K562 (cell line): ENCODE measurements at regions not wholly inside any gene's neighbourhood (a gene's known extent, or its start where the extent isn't known, plus 50 kb on each side); places are given as distances from the start of the nearest gene placed in this dataset.

ENCODE experiments used
- ATAC-seq: fragments of 200-7000 bp; cut with Tn5 transposase; 3 replicates; pipeline ENCODE4 v1.9.1; 2020; ENCODE audit warnings: moderate library complexity
- BruUV-seq: library from RNA; stranded (reverse); fragments of 400-500 nt; replicated peaks from 2 replicates; lab custom pipeline; 2021; lab: Mats Ljungman, UMichigan
- CTCF ChIA-PET: fragments of 300-600 bp; formaldehyde crosslinking; extraction: SDS; loops from one replicate; lab custom pipeline; 2021; ENCODE audit warnings: low intra/inter-chr PET ratio; lab: Yijun Ruan, JAX
- POLR2A ChIA-PET: fragments of 300-600, 350-650 bp; sonication (Branson Sonifier 250); formaldehyde crosslinking; extraction: SDS; loops from one replicate; lab custom pipeline; 2021; ENCODE audit warnings: antibody characterized with exemption, inconsistent platforms; lab: Yijun Ruan, JAX
- DNase-seq, 4 experiments: peaks; one replicate each; pipeline versions ENCODE4 v3.0.0 to v3.0.0-alpha.2; 2011 to 2018; ENCODE audit warnings: low spot score in 3 of 4, mixed read lengths in 3 of 4; ENCODE audit errors: extremely low read depth in 1 of 4
- FAIRE-seq: peaks from 2 replicates; lab custom pipeline; 2011; peaks lifted over from hg19 to GRCh38; lab: Jason Lieb, UNC
- H2AFZ ChIP-seq: 2 replicates; pipeline ENCODE4 v1.6.0; 2011; ENCODE audit warnings: low read depth, low read length, control low read depth, inconsistent platforms
- H3K27ac ChIP-seq: fragments of 200-600 bp; 3 replicates; pipeline ENCODE4 v1.8.0; 2011; ENCODE audit warnings: low read depth, mild to moderate bottlenecking, control low read depth, inconsistent platforms, low read length, moderate library complexity, mixed read lengths; ENCODE audit errors: extremely low read depth
- H3K27me3 ChIP-seq, 2 experiments: fragments of 300-600 bp in 1 of 2; 2 replicates in 1 of 2; 3 replicates in 1 of 2; pipeline versions ENCODE4 v1.6.0 to v1.8.0; 2011; ENCODE audit warnings: inconsistent platforms in 2 of 2, low read length in 2 of 2, mild to moderate bottlenecking in 1 of 2, mixed read lengths in 1 of 2, moderate library complexity in 1 of 2; ENCODE audit not compliant: control insufficient read depth in 2 of 2, insufficient read depth in 2 of 2
- H3K36me3 ChIP-seq: fragments of 300-600 bp; 3 replicates; pipeline ENCODE4 v1.8.0; 2011; ENCODE audit warnings: mild to moderate bottlenecking, low read length, inconsistent platforms; ENCODE audit not compliant: control insufficient read depth, insufficient read depth
- H3K4me1 ChIP-seq, 2 experiments: fragments of 200-600 bp in 1 of 2; replicated peaks in 1 of 2; 2 replicates in 1 of 2; 3 replicates in 1 of 2; pipeline versions ENCODE4 v1.5.1 to v1.8.0; 2011; ENCODE audit warnings: inconsistent platforms in 2 of 2, low read length in 2 of 2, mild to moderate bottlenecking in 1 of 2, mixed read lengths in 1 of 2, moderate library complexity in 1 of 2; ENCODE audit not compliant: control insufficient read depth in 2 of 2, insufficient read depth in 2 of 2
- H3K4me2 ChIP-seq: 2 replicates; pipeline ENCODE4 v1.6.1; 2011; ENCODE audit warnings: low read length, control low read depth, inconsistent platforms, mixed read lengths; ENCODE audit not compliant: insufficient read depth
- H3K4me3 ChIP-seq: fragments of 200-600 bp; sonication (generic), shearing (Covaris generic); 2 replicates; pipeline ENCODE4 v1.5.1; 2016; ENCODE audit warnings: control low read depth, inconsistent platforms
- H3K79me2 ChIP-seq: fragments of 200-600 bp; 3 replicates; pipeline ENCODE4 v1.8.0; 2011; ENCODE audit warnings: low read length, inconsistent platforms; ENCODE audit not compliant: control insufficient read depth, insufficient read depth
- H3K9ac ChIP-seq, 2 experiments: 2 replicates each; pipeline versions ENCODE4 v1.6.0 to v1.6.1; 2011; ENCODE audit warnings: low read depth in 2 of 2, low read length in 2 of 2, control low read depth in 1 of 2, inconsistent platforms in 1 of 2, mild to moderate bottlenecking in 1 of 2, mixed read lengths in 1 of 2; ENCODE audit not compliant: insufficient read depth in 1 of 2
- H3K9me1 ChIP-seq: one replicate; pipeline ENCODE4 v1.6.0; 2011; ENCODE audit warnings: inconsistent platforms, mild to moderate bottlenecking, low read length, moderate library complexity; ENCODE audit not compliant: control insufficient read depth, insufficient read depth
- H3K9me3 ChIP-seq: replicated peaks from 2 replicates; pipeline ENCODE4 v1.5.1; 2011; ENCODE audit warnings: low read depth, low read length, inconsistent platforms; ENCODE audit not compliant: control insufficient read depth, insufficient read depth
- H4K20me1 ChIP-seq: replicated peaks from 2 replicates; pipeline ENCODE4 v1.6.1; 2011; ENCODE audit warnings: low read length, inconsistent platforms, mixed read lengths; ENCODE audit not compliant: control insufficient read depth, insufficient read depth
- ARNT ChIP-seq, 2 experiments: fragments of 450-650 bp; IDR thresholded peaks; 2 replicates each; pipeline ENCODE4 v1.6.1; 2016; ENCODE audit warnings: mild to moderate bottlenecking in 1 of 2
- HMG20A ChIP-seq: fragments of 450-650 bp; formaldehyde crosslinking; conservative IDR thresholded peaks from 2 replicates; pipeline ENCODE4 v1.4.0; 2020; ENCODE audit warnings: mild to moderate bottlenecking, mixed read lengths
- NKRF ChIP-seq: fragments of 450-650 bp; IDR thresholded peaks from 2 replicates; pipeline ENCODE4 v1.6.1; 2016; ENCODE audit warnings: borderline replicate concordance
- NONO ChIP-seq, 2 experiments: fragments of 200-400 bp in 1 of 2; fragments of 450-650 bp in 1 of 2; formaldehyde crosslinking in 1 of 2; IDR thresholded peaks; 2 replicates each; pipeline ENCODE4 v1.6.1; 2017; ENCODE audit warnings: low read depth in 2 of 2, mild to moderate bottlenecking in 2 of 2, moderate library complexity in 2 of 2, low read length in 1 of 2
- PML ChIP-seq: IDR thresholded peaks from 2 replicates; pipeline ENCODE4 v1.6.1; 2012; ENCODE audit warnings: low read length, inconsistent platforms
- POLR2AphosphoS5 ChIP-seq: IDR thresholded peaks from 2 replicates; pipeline ENCODE4 v1.6.1; 2011; ENCODE audit warnings: mild to moderate bottlenecking, low read depth, low read length, moderate library complexity; ENCODE audit not compliant: control insufficient read depth, insufficient read depth
- PRPF4 ChIP-seq: fragments of 200-400 bp; formaldehyde crosslinking; IDR thresholded peaks from one replicate; pipeline ENCODE4 v1.6.1; 2017; ENCODE audit warnings: low read length, low read depth, mild to moderate bottlenecking; ENCODE audit not compliant: insufficient read depth, poor library complexity, severe bottlenecking
- RFX1 ChIP-seq: fragments of 450-650 bp; IDR thresholded peaks from 2 replicates; pipeline ENCODE4 v1.6.1; 2016; ENCODE audit warnings: mild to moderate bottlenecking, moderate library complexity
- SIX5 ChIP-seq, 2 experiments: IDR thresholded peaks; 2 replicates each; pipeline ENCODE4 v1.6.1; 2011; ENCODE audit warnings: low read length in 2 of 2, borderline replicate concordance in 1 of 2, low read depth in 1 of 2, mild to moderate bottlenecking in 1 of 2, moderate library complexity in 1 of 2; ENCODE audit not compliant: insufficient read depth in 1 of 2
- SMAD3 ChIP-seq: fragments of 450-650 bp; formaldehyde crosslinking; conservative IDR thresholded peaks from 2 replicates; pipeline ENCODE4 v1.4.0; 2020; ENCODE audit warnings: mild to moderate bottlenecking
- STAG1 ChIP-seq: sonication (generic); formaldehyde crosslinking; IDR thresholded peaks from 2 replicates; pipeline ENCODE4 v1.5.0; 2020; ENCODE audit warnings: missing genetic modification reagents, borderline replicate concordance
- ZEB2 ChIP-seq: fragments of 450-650 bp; IDR thresholded peaks from 2 replicates; pipeline ENCODE4 v1.6.1; 2016
- ZNF124 ChIP-seq: sonication (generic); formaldehyde crosslinking; IDR thresholded peaks from 2 replicates; pipeline ENCODE4 v1.8.1; 2022; ENCODE audit warnings: missing genetic modification reagents
- ZNF280A ChIP-seq: fragments of 450-650 bp; IDR thresholded peaks from 2 replicates; pipeline ENCODE4 v1.6.1; 2018; ENCODE audit warnings: mild to moderate bottlenecking, low read depth; ENCODE audit not compliant: partially characterized antibody
- ZNF280B ChIP-seq: fragments of 250-450 bp; sonication (Bioruptor Pico); IDR thresholded peaks from 2 replicates; pipeline ENCODE4 v1.5.1; 2021; ENCODE audit warnings: mild to moderate bottlenecking
- WGBS: fragments of 100-300 bp; shearing (Covaris generic); methylation state at CpG from one replicate; pipeline ENCODE4 v1.1.6; 2016; ENCODE audit warnings: low coverage, mixed read lengths; ENCODE audit not compliant: insufficient coverage; ENCODE audit errors: missing lambda C conversion rate; 5-methylcytosine and 5-hydroxymethylcytosine counted together
- in situ Hi-C: fragments of 300-500 bp; cut with MboI; formaldehyde crosslinking; loops from 4 replicates; pipeline ENCODE4 v1.15.0; 2018; ENCODE audit warnings: inconsistent platforms, mixed read lengths
- intact Hi-C: fragments of 100-400 bp; cut with micrococcal nuclease; formaldehyde crosslinking; loops from 2 replicates; pipeline ENCODE4 v1.14.2; 2022

- no peaks in the 10 kb centered on the region for H3K79me2 ChIP-seq
- no peaks in the 10 kb centered on the region for H4K20me1 ChIP-seq
- H3K36me3 ChIP-seq = no peaks in the 10 kb centered on the region
- no TSS peak for BruUV-seq
- POLR2A ChIA-PET = no interaction called here
- intact Hi-C loops = no loop called here
- H3K9ac ChIP-seq = no peak overlapping the region
- in situ Hi-C loops = no loop called here
- 5% methylated on average over 4 of the region's 4 CpGs for WGBS
- H3K4me1 ChIP-seq = no peaks in the 10 kb centered on the region
- H3K9me3 ChIP-seq = no peaks in the 10 kb centered on the region
- FAIRE-seq (no peak), DNase-seq (no peak), ATAC-seq (no peak)
- H3K4me3 ChIP-seq = no peak overlapping the region
- TF ChIP-seq SMAD3 (CRISPR knock-in tag) (no peak), NONO (IDR thresholded peaks at IDR 0.05; ENCODE audit: low read depth in 2 of 2, low read length in 1 of 2) (no peak), PML (no peak), STAG1 (CRISPR knock-in tag) (no peak), POLR2AphosphoS5 (no peak), NKRF (no peak), HMG20A (CRISPR knock-in tag) (no peak), RFX1 (no peak), PRPF4 (no peak), ZNF124 (no peak), ZEB2 (no peak), SIX5 (IDR thresholded peaks at IDR 0.05; ENCODE audit: borderline replicate concordance in 1 of 2, insufficient read depth in 1 of 2, low read depth in 1 of 2, low read length in 2 of 2) (no peak), ARNT (IDR thresholded peaks at IDR 0.05) (no peak), ZNF280B (CRISPR knock-in tag) (no peak), ZNF280A (no peak)
- CTCF ChIA-PET = no interaction called here
- no peaks in the 10 kb centered on the region for H3K27me3 ChIP-seq
- H3K4me2 ChIP-seq = no peak overlapping the region
- H2AFZ ChIP-seq = no peak overlapping the region
- H3K9me1 ChIP-seq = no peaks in the 10 kb centered on the region
- no peak overlapping the region for H3K27ac ChIP-seq
These were observed 88.3 kb upstream of the GRID2 start for GRCh38 chr4:92215476-92215875.
